ENCODE measurements at regions not wholly inside any gene's neighbourhood (a gene's known extent, or its start where the extent isn't known, plus 50 kb on each side); places are given as distances from the start of the nearest gene placed in this dataset.

GRCh38 chr12:69046920-69047319 is 113.9 kb upstream of the CPM start:
- TF ChIP-seq CTCF (IDR thresholded peaks at IDR 0.05; ENCODE audit: low read depth, low read length) (no peak), EZH2phosphoT487 (IDR thresholded peaks at IDR 0.05; ENCODE audit: low read depth) (no peak)

All from OCI-LY3 (cell line).